Duodenal mucosa (tissue), 2 donors: ENCODE measurements at regions not wholly inside any gene's neighbourhood (a gene's known extent, or its start where the extent isn't known, plus 50 kb on each side); places are given as distances from the start of the nearest gene placed in this dataset.
A peak's percentile ranks its signal among the peaks of the same experiment; 100 is the strongest.

Source experiments
- H3K27ac ChIP-seq: one replicate; pipeline ENCODE4 v1.7.0; 2013; ENCODE audit warnings: low read depth, low read length
- H3K27me3 ChIP-seq, 2 donors: one replicate each; pipeline ENCODE4 v1.7.0; 2013; ENCODE audit warnings: low read length in 2 of 2, control low read depth in 1 of 2; ENCODE audit not compliant: insufficient read depth in 2 of 2, control insufficient read depth in 1 of 2
- H3K36me3 ChIP-seq, 2 donors: one replicate each; pipeline ENCODE4 v1.7.0; 2013; ENCODE audit warnings: low read length in 2 of 2, control low read depth in 1 of 2; ENCODE audit not compliant: insufficient read depth in 2 of 2, control insufficient read depth in 1 of 2
- H3K4me1 ChIP-seq, 2 donors: one replicate each; pipeline ENCODE4 v1.7.0; 2013; ENCODE audit warnings: low read length in 2 of 2, control low read depth in 1 of 2; ENCODE audit not compliant: insufficient read depth in 2 of 2, control insufficient read depth in 1 of 2
- H3K4me3 ChIP-seq, 2 donors: one replicate each; pipeline ENCODE4 v1.7.0; 2013; ENCODE audit warnings: low read length in 2 of 2, low read depth in 1 of 2
- H3K9ac ChIP-seq, 2 donors: one replicate each; pipeline ENCODE4 v1.7.0; 2013; ENCODE audit warnings: low read length in 2 of 2, low read depth in 1 of 2
- H3K9me3 ChIP-seq, 2 donors: one replicate each; pipeline ENCODE4 v1.7.0; 2013; ENCODE audit warnings: low read length in 2 of 2, control low read depth in 1 of 2; ENCODE audit not compliant: control insufficient read depth in 1 of 2

DNA sequence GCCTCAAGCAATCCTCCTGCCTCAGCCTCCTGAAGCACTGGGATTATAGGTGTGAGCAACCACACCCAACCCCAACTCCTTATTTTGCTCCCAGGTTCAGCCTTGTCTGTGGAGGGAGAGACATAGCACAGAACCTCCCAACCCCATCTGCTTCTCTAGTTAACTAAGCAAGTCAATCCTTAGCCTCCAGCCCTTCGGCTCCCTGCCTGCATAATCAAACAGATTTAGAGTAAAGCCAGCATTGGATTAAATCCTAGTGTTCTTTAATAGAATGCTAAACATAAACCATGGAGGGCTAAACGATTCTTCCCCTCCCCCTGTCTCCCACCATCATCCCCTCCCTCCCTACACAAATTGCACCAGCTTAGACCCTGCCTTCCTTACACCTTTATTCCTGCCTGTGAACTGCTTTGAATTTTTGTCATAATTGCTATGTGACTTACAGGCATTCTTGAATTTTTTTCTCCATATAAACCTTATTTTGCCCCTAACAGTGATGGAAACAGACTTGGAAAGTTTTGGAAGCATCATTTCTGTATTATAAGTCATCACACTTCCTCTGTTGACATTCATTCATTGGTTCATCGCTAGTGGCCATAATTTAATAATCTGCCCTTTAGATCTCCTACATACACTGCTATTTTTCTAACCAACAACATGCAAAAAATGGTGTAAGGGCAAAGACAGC is 72.6 kb upstream of the TOMM7 start:
- no peaks in the 10 kb centered on the region for H3K9me3 ChIP-seq

DNA sequence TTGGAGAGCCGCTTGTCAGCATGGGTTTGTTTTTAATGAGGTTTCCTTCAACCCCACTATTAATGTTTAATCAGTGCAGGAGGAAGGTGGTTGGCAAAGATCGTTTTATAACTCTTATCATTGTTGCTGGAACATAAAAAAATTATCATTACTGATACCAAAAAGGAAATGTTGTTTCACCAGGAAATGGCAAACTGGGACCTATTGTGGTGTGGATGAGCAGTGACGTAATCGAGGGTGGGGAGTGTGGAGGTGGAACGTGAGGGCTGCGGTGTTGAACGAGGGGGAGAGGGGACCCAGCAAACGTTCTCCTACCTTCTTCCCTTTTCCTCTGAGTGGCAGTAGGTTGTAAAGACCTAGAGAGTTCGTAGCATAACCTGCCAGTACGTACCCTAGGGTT is 71.9 kb upstream of the TOMM7 start:
- Histone ChIP-seq H3K9me3 (no peaks in the 10 kb centered on the region), H3K27ac (no peak overlapping the region), H3K36me3 (no peaks in the 10 kb centered on the region), H3K4me1 (peaks cover 4 to 29% of the 10 kb centered on the region in 2 donors), H3K4me3 (peak overlapping the region in 1 of 2 donors; percentile 6), H3K27me3 (no peaks in the 10 kb centered on the region), H3K9ac (no peak overlapping the region)

More for the DNA sequence above, 72.6 kb upstream of the TOMM7 start:
- Histone ChIP-seq H3K9ac (no peak overlapping the region), H3K4me1 (peaks cover 4 to 29% of the 10 kb centered on the region in 2 donors), H3K4me3 (no peak overlapping the region), H3K36me3 (no peaks in the 10 kb centered on the region), H3K27me3 (no peaks in the 10 kb centered on the region), H3K27ac (no peak overlapping the region)

DNA sequence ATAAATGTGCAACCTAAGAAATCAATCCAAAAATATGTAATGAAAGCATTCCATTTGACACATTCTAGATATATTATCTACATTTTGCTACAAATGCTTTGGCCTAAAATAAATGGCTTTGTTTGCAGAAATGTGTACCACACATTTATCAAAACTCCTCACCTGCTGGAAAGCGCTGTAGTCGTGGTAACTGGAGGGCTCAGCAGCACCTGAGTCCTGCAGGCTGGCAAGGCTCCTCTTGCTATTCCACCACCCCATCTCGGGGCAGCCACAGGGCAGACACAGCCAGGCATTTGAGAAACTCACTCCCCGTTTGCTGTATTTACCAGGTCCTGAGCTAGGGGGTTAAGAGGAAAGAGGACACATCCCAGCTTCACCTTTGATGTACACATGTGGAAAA is 68.1 kb upstream of the TOMM7 start:
- Histone ChIP-seq H3K36me3 (no peaks in the 10 kb centered on the region), H3K9ac (no peak overlapping the region), H3K4me1 (peaks cover 0 to 27% of the 10 kb centered on the region in 2 donors), H3K27me3 (no peaks in the 10 kb centered on the region), H3K27ac (no peak overlapping the region), H3K9me3 (no peaks in the 10 kb centered on the region), H3K4me3 (no peak overlapping the region)

DNA sequence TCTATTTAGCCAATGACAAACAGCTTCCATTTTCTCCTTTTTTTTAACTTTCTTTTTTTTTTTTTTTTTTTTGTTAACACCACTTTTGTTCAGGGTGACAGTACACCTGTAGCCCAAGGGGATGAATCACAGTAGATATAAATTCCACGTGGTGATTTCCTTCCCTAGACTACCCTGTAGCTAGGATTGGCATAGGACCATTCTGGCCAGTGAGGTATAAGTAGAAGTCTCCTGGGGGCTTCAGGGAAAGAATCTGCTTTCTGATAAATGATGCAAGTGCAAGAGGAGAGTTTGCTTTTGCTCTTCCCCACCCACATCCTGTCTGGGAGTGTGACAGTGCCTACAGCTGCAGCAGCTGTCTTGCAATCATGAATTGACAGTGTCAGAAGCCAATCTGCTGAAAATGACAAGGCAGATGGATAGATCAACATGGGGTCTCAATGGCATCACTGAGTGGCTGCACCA is 63.2 kb upstream of the TOMM7 start:
- Histone ChIP-seq H3K9ac (no peak overlapping the region), H3K36me3 (no peaks in the 10 kb centered on the region), H3K9me3 (no peaks in the 10 kb centered on the region), H3K27me3 (no peaks in the 10 kb centered on the region), H3K4me1 (peaks cover 0 to 7% of the 10 kb centered on the region in 2 donors), H3K27ac (no peak overlapping the region), H3K4me3 (no peak overlapping the region)

DNA sequence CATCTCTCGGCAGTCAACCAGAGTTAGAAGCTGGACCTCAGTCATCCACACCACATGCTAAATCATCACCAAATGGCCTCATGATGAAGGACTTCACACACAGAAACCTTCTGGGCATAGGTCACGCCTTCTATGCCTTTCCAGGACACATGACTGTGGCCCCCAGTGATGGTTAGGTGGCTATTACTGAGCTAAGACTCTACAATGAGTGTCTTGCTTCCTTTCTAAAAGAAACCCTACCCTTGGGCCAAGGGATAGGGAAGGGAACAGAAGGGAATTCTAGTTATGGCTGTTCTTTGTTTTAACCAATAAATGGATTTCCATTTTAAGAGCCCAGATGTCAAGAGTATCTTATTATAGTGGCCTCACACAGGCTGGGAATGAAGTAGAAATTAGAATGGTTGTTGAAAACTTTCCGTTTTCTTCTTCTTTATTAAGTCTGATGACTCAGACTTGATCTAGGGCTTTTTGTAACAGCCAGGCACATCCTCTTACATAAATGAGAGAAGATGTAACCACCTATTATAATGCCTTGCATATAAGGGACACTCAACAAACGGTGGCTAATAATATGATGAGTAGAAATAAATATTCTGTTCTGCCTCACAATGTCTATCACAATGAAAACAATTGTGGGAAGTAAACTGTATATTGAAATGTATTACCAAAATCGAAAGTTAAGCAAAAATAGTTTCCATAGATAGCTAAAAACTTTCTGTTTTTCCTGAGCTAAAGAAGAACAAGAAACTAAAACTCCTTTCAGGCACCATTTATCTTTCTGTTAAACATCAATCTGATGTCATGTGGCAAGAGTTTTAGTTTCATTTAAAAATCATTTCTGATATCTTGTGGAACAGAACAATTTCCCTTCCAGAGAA is 62.5 kb upstream of the TOMM7 start:
- H3K4me1 ChIP-seq, result peaks cover 0 to 7% of the 10 kb centered on the region in 2 donors
- no peaks in the 10 kb centered on the region for H3K27me3 ChIP-seq
- no peak overlapping the region for H3K27ac ChIP-seq
- H3K36me3 ChIP-seq, result no peaks in the 10 kb centered on the region
- no peak overlapping the region for H3K9ac ChIP-seq
- no peaks in the 10 kb centered on the region for H3K9me3 ChIP-seq
- no peak overlapping the region for H3K4me3 ChIP-seq

DNA sequence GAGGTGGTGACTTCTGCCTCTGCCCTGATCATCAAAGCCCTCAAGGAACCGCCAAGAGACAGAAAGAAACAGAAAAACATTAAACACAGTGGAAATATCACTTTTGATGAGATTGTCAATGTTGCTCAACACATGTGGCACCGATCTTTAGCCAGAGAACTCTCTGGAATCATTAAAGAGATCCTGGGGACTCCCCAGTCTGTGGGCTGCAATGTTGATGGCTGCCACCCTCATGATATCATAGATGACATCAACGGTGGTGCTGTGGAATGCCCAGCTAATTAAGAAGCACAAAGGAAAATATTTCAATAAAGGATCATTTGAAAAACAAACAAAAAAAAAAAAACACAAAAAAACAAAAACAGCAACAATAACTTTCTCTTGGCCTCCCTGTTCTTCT is 59.5 kb upstream of the TOMM7 start:
- H3K9me3 ChIP-seq, result no peaks in the 10 kb centered on the region
- H3K9ac ChIP-seq, result no peak overlapping the region
- H3K4me1 ChIP-seq, result peaks cover 0 to 7% of the 10 kb centered on the region in 2 donors
- no peaks in the 10 kb centered on the region for H3K27me3 ChIP-seq
- H3K36me3 ChIP-seq, result no peaks in the 10 kb centered on the region
- no peak overlapping the region for H3K4me3 ChIP-seq
- H3K27ac ChIP-seq, result no peak overlapping the region

DNA sequence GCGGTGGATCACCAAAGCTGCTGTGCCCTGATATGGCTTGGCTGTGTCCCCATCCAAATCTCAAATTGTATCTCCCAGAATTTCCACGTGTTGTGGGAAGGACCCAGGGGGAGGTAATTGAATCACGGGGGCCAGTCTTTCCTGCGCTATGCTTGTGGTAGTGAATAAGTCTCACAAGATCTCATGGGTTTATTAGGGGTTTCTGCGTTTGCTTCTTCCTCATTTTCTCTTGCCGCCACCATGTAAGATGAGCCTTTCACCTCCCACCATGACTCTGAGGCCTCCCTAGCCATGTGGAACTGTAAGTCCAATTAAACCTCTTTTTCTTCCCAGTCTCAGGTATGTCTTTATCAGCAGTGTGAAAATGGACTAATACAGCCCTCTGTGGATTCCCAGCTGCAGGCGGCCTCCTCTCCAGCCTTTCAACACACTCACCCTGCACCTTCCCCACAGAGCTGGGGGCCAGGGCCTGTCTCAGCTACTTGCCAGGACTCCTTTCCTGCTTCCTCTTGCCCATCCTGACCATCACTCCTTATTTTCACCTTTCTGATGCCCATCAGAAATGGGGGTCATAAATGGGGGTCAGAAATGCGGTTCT is 57.2 kb upstream of the TOMM7 start:
- H3K27me3 ChIP-seq, result no peaks in the 10 kb centered on the region
- no peak overlapping the region for H3K9ac ChIP-seq
- H3K4me1 ChIP-seq, result no peaks in the 10 kb centered on the region
- no peak overlapping the region for H3K4me3 ChIP-seq
- H3K36me3 ChIP-seq, result no peaks in the 10 kb centered on the region
- H3K27ac ChIP-seq, result no peak overlapping the region
- no peaks in the 10 kb centered on the region for H3K9me3 ChIP-seq

DNA sequence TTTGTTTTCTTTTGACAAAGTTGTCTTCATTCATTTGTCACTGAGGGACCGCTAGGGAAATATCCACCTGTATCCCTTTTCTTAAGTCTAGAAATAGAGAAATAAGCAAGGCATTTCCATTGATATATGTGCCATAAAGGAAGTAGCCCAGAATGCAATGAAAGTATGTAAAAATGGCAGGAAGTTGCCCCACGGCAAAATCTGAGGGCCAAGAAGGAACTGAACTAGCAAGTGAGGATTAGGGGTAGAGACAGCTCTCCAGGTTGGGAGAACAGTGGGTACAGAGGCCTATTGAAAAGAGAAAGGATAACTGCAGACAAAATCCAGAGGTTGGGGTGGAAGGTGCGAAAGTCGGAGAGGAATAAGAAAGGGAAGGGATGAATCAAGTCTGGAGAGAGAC is 56.6 kb upstream of the TOMM7 start:
- Histone ChIP-seq H3K4me1 (no peaks in the 10 kb centered on the region), H3K27me3 (no peaks in the 10 kb centered on the region), H3K36me3 (no peaks in the 10 kb centered on the region), H3K9ac (no peak overlapping the region), H3K9me3 (no peaks in the 10 kb centered on the region), H3K27ac (no peak overlapping the region), H3K4me3 (no peak overlapping the region)

DNA sequence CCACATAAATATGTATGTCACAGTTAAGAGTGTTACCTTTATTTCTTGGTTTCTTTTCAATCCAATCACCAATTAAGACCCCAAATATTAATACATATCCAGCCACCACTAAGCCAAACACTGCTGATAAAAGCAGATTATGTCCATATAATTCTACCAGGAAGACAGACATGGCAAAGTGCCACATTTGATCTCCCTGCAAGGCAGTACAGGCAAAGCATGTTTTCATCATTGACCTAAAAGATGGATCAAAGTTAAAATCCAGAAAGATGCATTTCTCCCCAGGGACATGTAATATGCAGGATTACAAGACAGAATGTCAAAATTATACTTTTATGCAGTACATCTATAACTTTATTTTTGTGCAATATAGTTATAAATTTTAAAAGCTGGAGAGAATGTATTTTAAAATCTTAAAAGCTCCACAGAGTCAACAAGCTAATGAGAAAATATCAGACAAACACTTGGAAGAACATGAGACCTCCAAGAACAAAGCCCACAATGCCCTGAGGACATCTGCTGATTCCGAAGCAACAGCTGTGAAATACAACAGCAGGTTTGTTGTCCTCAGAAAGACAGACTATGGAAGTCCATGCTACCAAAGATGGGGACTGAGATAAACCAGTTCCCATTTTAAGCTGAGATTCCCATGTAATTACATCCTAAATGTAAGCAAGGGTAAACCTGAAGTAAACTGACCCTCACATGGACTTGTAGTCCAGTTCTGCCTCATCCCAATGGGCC is 54.5 kb upstream of the TOMM7 start:
- no peaks in the 10 kb centered on the region for H3K4me1 ChIP-seq
- no peaks in the 10 kb centered on the region for H3K27me3 ChIP-seq
- H3K9me3 ChIP-seq, result no peaks in the 10 kb centered on the region
- no peaks in the 10 kb centered on the region for H3K36me3 ChIP-seq
- H3K4me3 ChIP-seq, result no peak overlapping the region
- no peak overlapping the region for H3K9ac ChIP-seq
- no peak overlapping the region for H3K27ac ChIP-seq
